Caki2 (cell line): ENCODE measurements at regions not wholly inside any gene's neighbourhood (a gene's known extent, or its start where the extent isn't known, plus 50 kb on each side); places are given as distances from the start of the nearest gene placed in this dataset.
A peak's percentile ranks its signal among the peaks of the same experiment; 100 is the strongest.
"Not testable (repeated sequence)": the region's sequence is repeated elsewhere in the genome, so short reads cannot be mapped to it uniquely, and the experiment has no call there.

ENCODE experiments used
- DNase-seq: peaks from one replicate; pipeline ENCODE4 v3.0.0-alpha.2; 2015; ENCODE audit warnings: low read depth
- in situ Hi-C: cut with HindIII; loops from 2 replicates; pipeline ENCODE4 v1.10.0; 2016; ENCODE audit warnings: low sequenced_read_pairs, low pct_unique_long_range_greater_than_20kb, mixed read lengths

GRCh38 chr15:55126111-55126510, 70.6 kb downstream of the RSL24D1 start:
- in situ Hi-C loops: no loop called here
- DNase-seq: no peak

DNA sequence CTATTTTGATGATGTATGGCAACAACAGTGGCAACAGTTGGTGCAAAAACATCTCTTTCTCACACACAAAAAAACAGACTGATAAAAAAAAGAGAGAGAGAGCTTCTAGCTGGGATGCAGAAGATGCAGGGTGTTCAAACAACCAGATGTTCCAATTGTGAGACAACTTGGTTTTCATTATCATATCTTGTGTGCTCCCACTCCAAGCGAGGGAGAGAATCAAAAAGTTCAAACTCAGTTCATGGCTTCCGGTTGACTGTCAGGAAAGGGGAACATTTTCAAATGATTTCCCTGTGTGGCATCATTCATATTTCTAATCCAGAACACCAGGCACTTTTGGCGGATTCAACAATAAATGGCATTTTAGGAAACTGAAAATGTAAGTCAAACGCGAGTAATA, 72.1 kb downstream of the RSL24D1 start:
- in situ Hi-C loops: no loop called here
- no peak for DNase-seq

GRCh38 chr15:55118344-55118870, 78.3 kb downstream of the RSL24D1 start:
- no peak for DNase-seq
- in situ Hi-C loops: no loop called here

GRCh38 chr15:55116636-55117035, 80.1 kb downstream of the RSL24D1 start:
- DNase-seq: no peak
- in situ Hi-C loops: no loop called here

GRCh38 chr15:55113736-55114135, 83.0 kb downstream of the RSL24D1 start:
- in situ Hi-C loops: no loop called here
- DNase-seq: no peak

DNA sequence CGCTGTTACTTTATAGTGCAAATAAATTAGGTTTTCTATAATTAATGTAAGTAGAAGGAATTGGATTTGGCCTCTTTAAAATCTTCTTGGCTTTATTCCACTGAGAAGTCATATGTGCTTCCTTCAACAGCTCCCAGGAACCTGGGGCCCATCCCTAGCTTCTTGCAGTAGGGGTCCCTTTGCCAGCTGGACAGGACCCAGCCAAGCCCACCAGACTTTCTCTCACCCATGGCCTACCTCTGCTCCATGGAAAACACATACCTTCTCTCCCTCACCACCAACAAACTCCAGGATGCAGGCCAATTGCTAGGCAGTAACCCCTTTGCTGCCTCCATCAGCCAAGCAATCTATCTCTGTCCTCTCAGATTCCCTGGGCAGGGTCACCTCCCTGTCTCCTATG, 84.0 kb downstream of the RSL24D1 start:
- DNase-seq: no peak
- in situ Hi-C loops: no loop called here

GRCh38 chr15:55110446-55110845, 86.3 kb downstream of the RSL24D1 start:
- peak; percentile 4 for DNase-seq
- in situ Hi-C loops: no loop called here

DNA sequence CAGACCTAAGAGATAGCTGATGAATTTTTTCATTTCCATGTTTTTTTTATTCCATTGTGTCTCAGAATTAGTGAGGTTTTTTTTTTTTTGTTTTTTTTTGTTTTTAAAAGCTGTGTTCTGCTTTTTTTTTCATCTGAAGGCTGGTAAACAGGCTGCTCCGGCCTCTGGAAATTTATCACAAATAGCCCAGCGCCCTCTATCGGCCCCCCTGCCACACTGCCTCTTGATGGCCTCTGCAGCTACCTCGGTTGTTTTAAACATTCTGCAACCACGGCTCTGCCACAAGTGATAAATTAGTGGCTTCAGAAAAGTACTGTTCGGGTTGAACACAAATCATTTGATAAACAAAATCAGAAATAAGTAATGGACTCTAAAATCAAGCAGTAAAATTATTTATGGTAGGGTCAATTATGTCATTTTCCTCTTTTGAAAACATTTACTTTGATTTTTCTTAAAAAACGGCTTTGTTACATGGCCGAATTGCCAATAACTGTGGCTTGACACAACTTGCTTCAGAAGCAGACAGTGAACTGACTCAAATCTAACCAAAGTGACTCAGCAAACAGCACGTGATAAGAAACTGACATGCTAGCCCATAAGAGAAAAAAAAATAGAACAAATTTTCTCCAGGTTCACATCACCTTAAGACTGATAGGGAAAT, 87.8 kb downstream of the RSL24D1 start:
- peak; percentile 40 for DNase-seq
- in situ Hi-C loops: no loop called here

- in situ Hi-C loops: no loop called here
- DNase-seq: no peak
Observed at GRCh38 chr15:55108448-55108847, 88.3 kb downstream of the RSL24D1 start.

GRCh38 chr15:55106155-55106554, 90.6 kb downstream of the RSL24D1 start:
- no peak for DNase-seq
- in situ Hi-C loops: no loop called here

- in situ Hi-C loops: no loop called here
Observed at GRCh38 chr15:55094136-55094535, 102.6 kb downstream of the RSL24D1 start.

GRCh38 chr15:55088207-55088606, 108.5 kb downstream of the RSL24D1 start:
- DNase-seq: no peak
- in situ Hi-C loops: no loop called here

More at GRCh38 chr15:55094136-55094535, 102.6 kb downstream of the RSL24D1 start:
- no peak for DNase-seq

DNA sequence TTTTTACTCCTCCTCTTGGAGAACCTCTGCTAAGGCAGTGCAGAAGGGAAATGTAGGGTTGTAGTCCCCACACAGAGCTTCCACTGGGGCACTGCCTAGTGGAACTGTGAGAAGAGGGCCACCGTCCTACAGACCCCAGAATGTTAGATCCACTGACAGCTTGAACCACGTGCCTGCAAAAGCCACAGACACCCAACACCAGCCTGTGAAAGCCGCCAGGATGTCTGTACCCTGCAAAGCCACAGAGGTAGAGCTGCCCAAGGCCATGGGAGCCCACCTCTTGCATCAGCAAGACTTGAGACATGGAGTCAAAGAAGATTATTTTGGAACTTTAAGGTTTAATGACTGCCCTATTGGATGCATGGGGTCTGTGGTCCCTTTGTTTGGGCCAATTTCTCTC, 112.1 kb downstream of the RSL24D1 start:
- no peak for DNase-seq
- in situ Hi-C loops: no loop called here

- no peak for DNase-seq
- in situ Hi-C loops: no loop called here
Observed at GRCh38 chr15:55084216-55084615, 112.5 kb downstream of the RSL24D1 start.

DNA sequence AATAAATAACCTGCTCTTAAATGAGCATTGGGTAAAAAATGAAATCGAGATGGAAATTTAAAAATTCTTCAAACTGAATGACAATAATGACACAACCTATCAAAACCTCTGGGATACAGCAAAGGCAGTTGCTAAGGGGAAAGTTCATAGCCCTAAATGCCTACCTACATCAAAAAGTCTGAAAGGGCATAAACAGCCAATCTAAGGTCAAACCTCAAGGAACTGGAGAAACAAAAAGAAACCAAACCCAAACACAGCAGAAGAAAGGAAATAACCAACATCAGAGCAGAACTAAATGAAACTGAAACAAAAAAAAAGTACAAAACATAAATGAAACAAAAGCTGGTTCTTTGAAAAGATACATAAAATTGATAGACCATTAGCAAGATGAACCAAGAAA, 119.7 kb downstream of the RSL24D1 start:
- DNase-seq, in situ Hi-C loops: not testable (repeated sequence)

DNA sequence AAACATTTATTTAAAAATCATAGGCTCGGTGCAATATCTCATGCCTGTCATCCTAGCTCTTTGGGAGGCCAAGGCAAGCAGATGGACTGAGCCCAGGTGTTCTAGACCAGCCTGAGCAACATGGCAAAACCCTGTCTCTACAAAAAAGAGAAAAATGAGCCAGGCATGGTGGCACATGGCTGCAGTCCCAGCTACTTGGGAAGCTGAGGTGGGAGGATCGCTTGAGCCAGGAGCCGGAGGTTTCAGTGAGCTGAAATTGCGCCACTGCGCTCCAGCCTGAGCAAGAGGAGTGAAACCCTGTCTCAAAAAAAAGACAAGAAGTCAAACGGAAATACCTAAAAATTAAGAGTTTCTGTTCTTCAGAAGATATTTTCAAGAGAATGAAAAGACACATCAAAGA, 122.3 kb downstream of the RSL24D1 start:
- no peak for DNase-seq
- in situ Hi-C loops: no loop called here

- in situ Hi-C loops, DNase-seq: not testable (repeated sequence)
Observed at GRCh38 chr15:55063970-55064369, 132.8 kb downstream of the RSL24D1 start.

GRCh38 chr15:55060836-55061235, 135.9 kb downstream of the RSL24D1 start:
- in situ Hi-C loops: no loop called here
- no peak for DNase-seq

DNA sequence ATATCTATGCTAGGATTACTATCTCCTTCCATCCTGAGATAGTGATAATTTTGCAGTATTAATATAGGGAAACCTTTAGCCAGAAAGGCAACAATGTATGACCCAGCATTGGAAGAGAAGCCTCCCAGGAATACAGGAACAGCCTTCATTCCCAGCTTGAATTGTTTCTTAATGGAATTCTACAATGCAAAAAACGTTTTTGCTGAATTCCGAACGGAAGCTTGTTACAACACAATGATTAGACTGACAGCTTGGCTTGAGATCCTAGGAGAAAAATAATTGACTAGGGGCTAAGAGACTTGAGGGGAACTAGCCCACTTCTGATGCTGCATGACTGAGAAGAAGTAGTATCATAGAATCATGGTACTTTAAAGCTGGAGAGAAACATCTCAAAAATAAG, 140.2 kb downstream of the RSL24D1 start:
- no peak for DNase-seq
- in situ Hi-C loops: no loop called here

DNA sequence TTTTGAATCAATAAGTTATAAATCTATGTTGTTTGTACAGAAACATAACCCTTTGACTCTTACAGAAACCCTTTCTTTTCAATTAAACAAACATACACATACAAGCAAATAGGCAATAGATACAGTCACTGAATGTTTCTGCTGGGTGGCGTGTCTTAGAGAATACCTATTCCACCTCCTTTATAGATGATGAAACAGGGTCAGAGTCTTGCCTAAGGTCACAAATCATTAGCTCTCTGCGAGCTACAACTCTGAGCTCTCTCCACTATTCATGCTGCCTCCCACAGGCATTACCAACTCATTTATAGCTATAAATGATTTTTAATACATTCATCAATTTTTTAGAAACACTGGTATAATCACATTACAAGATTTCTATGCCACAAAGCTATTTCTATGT, 152.6 kb downstream of the RSL24D1 start:
- in situ Hi-C loops: no loop called here
- DNase-seq: no peak
